Smooth muscle cell (in vitro differentiated cells): ENCODE measurements at regions not wholly inside any gene's neighbourhood (a gene's known extent, or its start where the extent isn't known, plus 50 kb on each side); places are given as distances from the start of the nearest gene placed in this dataset.
A peak's percentile ranks its signal among the peaks of the same experiment; 100 is the strongest.

Source experiments
- DNase-seq: peaks from one replicate; lab custom pipeline; 2025; ENCODE audit not compliant: unreplicated experiment; lab: John Stamatoyannopoulos, UW
- H2AFZ ChIP-seq: fragments of 200-600 bp; sonication (generic); 2 replicates; pipeline ENCODE4 v1.6.0; 2016; ENCODE audit warnings: antibody characterized with exemption, low read depth, mild to moderate bottlenecking
- H3F3A ChIP-seq: fragments of 200-600 bp; sonication (generic); 2 replicates; pipeline ENCODE4 v1.6.0; 2017; ENCODE audit warnings: antibody characterized with exemption, low read depth
- H3K27ac ChIP-seq: fragments of 200-600 bp; sonication (generic); 2 replicates; pipeline ENCODE4 v1.5.1; 2016; ENCODE audit warnings: low read depth, mild to moderate bottlenecking
- H3K27me3 ChIP-seq: fragments of 200-600 bp; sonication (generic); 2 replicates; pipeline ENCODE4 v1.6.1; 2016; ENCODE audit warnings: low read depth, mild to moderate bottlenecking
- H3K36me3 ChIP-seq: fragments of 200-600 bp; sonication (generic); 2 replicates; pipeline ENCODE4 v1.5.1; 2016; ENCODE audit warnings: low read depth
- H3K4me1 ChIP-seq: fragments of 200-600 bp; sonication (generic); 2 replicates; pipeline ENCODE4 v1.5.1; 2016; ENCODE audit warnings: low read depth
- H3K4me2 ChIP-seq: fragments of 200-600 bp; sonication (generic); 2 replicates; pipeline ENCODE4 v1.6.0; 2016; ENCODE audit warnings: mild to moderate bottlenecking
- H3K4me3 ChIP-seq: fragments of 200-600 bp; sonication (generic); 2 replicates; pipeline ENCODE4 v1.5.1; 2016; ENCODE audit warnings: mild to moderate bottlenecking
- H3K79me2 ChIP-seq: fragments of 200-600 bp; sonication (generic); 2 replicates; pipeline ENCODE4 v1.6.0; 2016; ENCODE audit warnings: low read depth, mild to moderate bottlenecking
- H3K9ac ChIP-seq: fragments of 200-600 bp; sonication (generic); 2 replicates; pipeline ENCODE4 v1.6.0; 2016; ENCODE audit warnings: low read depth
- H3K9me3 ChIP-seq: fragments of 200-600 bp; sonication (generic); replicated peaks from 2 replicates; pipeline ENCODE4 v1.5.1; 2016; ENCODE audit warnings: low read depth
- H4K20me1 ChIP-seq: fragments of 200-600 bp; sonication (generic); 2 replicates; pipeline ENCODE4 v1.6.0; 2016; ENCODE audit warnings: low read depth
- WGBS: methylation state at CpG from one replicate; pipeline ENCODE4 v1.1.7; 2016; ENCODE audit warnings: low lambda C conversion rate; 5-methylcytosine and 5-hydroxymethylcytosine counted together
- TF ChIP-seq, protein P1 (sequence below): fragments of 200-600 bp; sonication (generic); IDR thresholded peaks from 2 replicates; pipeline ENCODE4 v1.5.1; 2017; ENCODE audit warnings: borderline replicate concordance, mild to moderate bottlenecking, antibody characterized with exemption; ENCODE audit not compliant: insufficient read depth, poor library complexity, severe bottlenecking

- 86% methylated on average over 1 of the region's 1 CpG for WGBS
- Histone ChIP-seq H3K27me3 (no peaks in the 10 kb centered on the region), H3K27ac (no peak overlapping the region), H3K36me3 (no peaks in the 10 kb centered on the region), H3K4me2 (no peak overlapping the region), H3F3A (no peaks in the 10 kb centered on the region), H4K20me1 (no peaks in the 10 kb centered on the region), H3K9ac (no peak overlapping the region), H3K4me1 (no peaks in the 10 kb centered on the region), H3K79me2 (no peaks in the 10 kb centered on the region), H3K4me3 (no peak overlapping the region), H3K9me3 (no peaks in the 10 kb centered on the region), H2AFZ (no peak overlapping the region)
- no peak for DNase-seq
- TF ChIP-seq, protein P1, sequence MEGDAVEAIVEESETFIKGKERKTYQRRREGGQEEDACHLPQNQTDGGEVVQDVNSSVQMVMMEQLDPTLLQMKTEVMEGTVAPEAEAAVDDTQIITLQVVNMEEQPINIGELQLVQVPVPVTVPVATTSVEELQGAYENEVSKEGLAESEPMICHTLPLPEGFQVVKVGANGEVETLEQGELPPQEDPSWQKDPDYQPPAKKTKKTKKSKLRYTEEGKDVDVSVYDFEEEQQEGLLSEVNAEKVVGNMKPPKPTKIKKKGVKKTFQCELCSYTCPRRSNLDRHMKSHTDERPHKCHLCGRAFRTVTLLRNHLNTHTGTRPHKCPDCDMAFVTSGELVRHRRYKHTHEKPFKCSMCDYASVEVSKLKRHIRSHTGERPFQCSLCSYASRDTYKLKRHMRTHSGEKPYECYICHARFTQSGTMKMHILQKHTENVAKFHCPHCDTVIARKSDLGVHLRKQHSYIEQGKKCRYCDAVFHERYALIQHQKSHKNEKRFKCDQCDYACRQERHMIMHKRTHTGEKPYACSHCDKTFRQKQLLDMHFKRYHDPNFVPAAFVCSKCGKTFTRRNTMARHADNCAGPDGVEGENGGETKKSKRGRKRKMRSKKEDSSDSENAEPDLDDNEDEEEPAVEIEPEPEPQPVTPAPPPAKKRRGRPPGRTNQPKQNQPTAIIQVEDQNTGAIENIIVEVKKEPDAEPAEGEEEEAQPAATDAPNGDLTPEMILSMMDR, result no peak
Measured at GRCh38 chr6:81233990-81234389, 518.5 kb downstream of the TENT5A start.

DNA sequence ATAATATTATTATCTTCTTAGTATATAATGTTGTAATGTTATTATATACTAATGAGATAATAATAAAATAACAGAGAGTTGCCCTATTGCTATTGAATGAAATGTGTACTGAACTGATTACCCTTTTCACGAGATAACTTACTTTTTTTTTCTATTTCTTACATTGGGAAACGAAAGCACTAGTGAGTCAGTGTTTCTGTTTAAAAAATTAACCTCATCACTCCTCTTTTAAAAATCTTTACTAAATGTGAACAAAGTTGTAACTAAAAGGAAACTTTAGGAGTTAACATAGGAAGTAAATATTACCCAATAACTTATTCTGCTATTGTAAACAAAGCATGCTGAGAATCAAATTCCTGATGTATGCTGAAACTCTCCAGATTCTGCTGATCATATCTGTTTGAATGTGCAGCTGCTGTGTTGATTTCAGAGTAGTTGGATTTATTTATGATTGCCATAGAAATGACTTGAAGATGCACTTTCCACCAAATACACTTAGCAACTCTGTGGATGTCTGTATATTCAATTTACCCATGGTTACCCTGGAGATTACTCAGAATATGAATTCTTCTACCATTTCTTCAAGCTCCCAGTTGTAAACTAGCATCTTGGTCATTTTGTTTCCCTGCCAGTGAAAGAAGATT lies 523.4 kb downstream of the TENT5A start:
- H3K36me3 ChIP-seq, result no peaks in the 10 kb centered on the region
- no peaks in the 10 kb centered on the region for H3K79me2 ChIP-seq
- H3K4me2 ChIP-seq, result peak overlapping the region; percentile 66
- 22% methylated on average over 2 of the region's 2 CpGs for WGBS
- no peaks in the 10 kb centered on the region for H4K20me1 ChIP-seq
- TF ChIP-seq, protein P1, result no peak
- H3K4me1 ChIP-seq, result no peaks in the 10 kb centered on the region
- H3K27ac ChIP-seq, result peak overlapping the region; percentile 1
- H3K9ac ChIP-seq, result no peak overlapping the region
- peak overlapping the region; percentile 54 for H2AFZ ChIP-seq
- peak overlapping the region; percentile 7 for H3K4me3 ChIP-seq
- H3K27me3 ChIP-seq, result no peaks in the 10 kb centered on the region
- H3K9me3 ChIP-seq, result no peaks in the 10 kb centered on the region
- H3F3A ChIP-seq, result no peaks in the 10 kb centered on the region
- DNase-seq, result no peak

DNA sequence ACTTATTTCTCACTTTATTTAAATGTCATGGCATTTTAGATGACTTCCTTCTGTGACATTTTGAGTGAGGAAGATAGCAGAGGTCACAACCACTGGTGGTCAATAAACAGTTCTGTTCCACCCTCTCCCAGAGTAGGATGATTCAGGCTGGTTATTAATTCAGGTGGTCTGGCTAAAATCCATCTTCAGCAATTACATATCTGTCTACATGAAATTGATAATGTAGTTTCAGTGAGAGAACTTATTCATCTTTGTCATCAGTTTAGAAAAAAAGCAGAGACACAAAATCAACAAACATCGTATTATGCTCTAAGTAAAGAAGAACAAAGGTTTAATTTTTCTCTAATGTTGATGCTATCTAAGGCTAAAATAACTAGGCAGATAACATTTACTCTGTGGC lies 525.5 kb downstream of the TENT5A start:
- no peaks in the 10 kb centered on the region for H3K27me3 ChIP-seq
- no peaks in the 10 kb centered on the region for H3F3A ChIP-seq
- no peaks in the 10 kb centered on the region for H3K79me2 ChIP-seq
- H3K36me3 ChIP-seq, result no peaks in the 10 kb centered on the region
- no peaks in the 10 kb centered on the region for H3K9me3 ChIP-seq
- H3K4me3 ChIP-seq, result no peak overlapping the region
- H4K20me1 ChIP-seq, result no peaks in the 10 kb centered on the region
- H3K4me2 ChIP-seq, result no peak overlapping the region
- H2AFZ ChIP-seq, result no peak overlapping the region
- H3K4me1 ChIP-seq, result no peaks in the 10 kb centered on the region
- WGBS, result 94% methylated on average over 1 of the region's 1 CpG
- H3K27ac ChIP-seq, result no peak overlapping the region
- no peak overlapping the region for H3K9ac ChIP-seq
- TF ChIP-seq, protein P1, result no peak
- DNase-seq, result no peak

DNA sequence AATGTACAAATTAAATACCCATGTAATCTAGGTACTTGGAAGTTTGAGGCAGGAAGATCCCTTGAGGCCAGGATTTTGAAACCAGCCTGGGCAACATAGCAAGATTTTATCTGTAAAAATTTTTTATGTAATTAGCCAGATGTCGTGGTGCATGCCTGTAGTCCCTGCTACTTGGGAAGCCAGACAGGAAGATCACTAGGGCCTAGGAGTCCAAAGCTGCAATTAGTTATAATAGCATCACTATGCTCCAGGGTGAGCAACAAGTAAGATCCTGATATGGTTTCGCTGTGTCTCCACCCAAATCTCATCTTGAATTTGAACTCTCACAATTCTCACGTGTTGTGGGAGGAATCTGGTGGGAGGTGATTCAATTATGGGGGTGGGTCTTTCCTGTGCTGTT lies 535.8 kb downstream of the TENT5A start:
- no peaks in the 10 kb centered on the region for H4K20me1 ChIP-seq
- H3K9ac ChIP-seq, result no peak overlapping the region
- H2AFZ ChIP-seq, result no peak overlapping the region
- H3K4me2 ChIP-seq, result no peak overlapping the region
- no peaks in the 10 kb centered on the region for H3K36me3 ChIP-seq
- H3K4me1 ChIP-seq, result no peaks in the 10 kb centered on the region
- WGBS, result 86% methylated on average over 3 of the region's 3 CpGs
- H3K9me3 ChIP-seq, result no peaks in the 10 kb centered on the region
- no peak overlapping the region for H3K27ac ChIP-seq
- TF ChIP-seq, protein P1, result no peak
- no peak for DNase-seq
- no peak overlapping the region for H3K4me3 ChIP-seq
- no peaks in the 10 kb centered on the region for H3K79me2 ChIP-seq
- no peaks in the 10 kb centered on the region for H3F3A ChIP-seq
- no peaks in the 10 kb centered on the region for H3K27me3 ChIP-seq
